ENCODE measurements at regions not wholly inside any gene's neighbourhood (a gene's known extent, or its start where the extent isn't known, plus 50 kb on each side); places are given as distances from the start of the nearest gene placed in this dataset.

GRCh38 chr2:136392897-136393505 is 275.1 kb upstream of the CXCR4 start:
- H3K27ac Mint-ChIP-seq = no peak overlapping the region
- no peak overlapping the region for H2BK12ac ChIP-seq (ENCODE audit: insufficient read length, low read depth, low read length)
- no peak overlapping the region for H2AK5ac ChIP-seq (ENCODE audit: insufficient read length, low read length)
- no peak overlapping the region for H3K23ac ChIP-seq (ENCODE audit: insufficient read length, low read depth, low read length)
- no peak overlapping the region for H2BK20ac ChIP-seq (ENCODE audit: low read depth, low read length, poor library complexity, severe bottlenecking)
- no peak overlapping the region for H2BK120ac ChIP-seq (ENCODE audit: low read depth, low read length, poor library complexity, severe bottlenecking)
- no peaks in the 10 kb centered on the region for H3K9me3 Mint-ChIP-seq
- no peak overlapping the region for H4K8ac ChIP-seq (replicated peaks; ENCODE audit: insufficient read length, low read depth, low read length)
- H2BK5ac ChIP-seq (ENCODE audit: insufficient read length, low read length) = no peak overlapping the region
- H3K14ac ChIP-seq (ENCODE audit: insufficient read depth, low read length) = no peak overlapping the region
- no peak overlapping the region for H4K91ac ChIP-seq (ENCODE audit: insufficient read length, low read depth, low read length)
- H3K4me3 Mint-ChIP-seq = no peak overlapping the region
- H4K5ac ChIP-seq (ENCODE audit: insufficient read length, low read depth, low read length) = no peak overlapping the region
- no peaks in the 10 kb centered on the region for H3K9me3 ChIP-seq (ENCODE audit: control insufficient read depth, low read depth, low read length)
- no peak overlapping the region for H3T11ph ChIP-seq (ENCODE audit: low read length)
- H2AFZ ChIP-seq (ENCODE audit: low read length) = no peak overlapping the region
- no peak overlapping the region for H2BK15ac ChIP-seq (ENCODE audit: low read depth, low read length)
- no peak overlapping the region for H3K4ac ChIP-seq (ENCODE audit: low read depth, low read length)
- DNase-seq = no peak
- no peaks in the 10 kb centered on the region for H4K20me1 ChIP-seq (ENCODE audit: control insufficient read depth, insufficient read depth, insufficient read length)
- no peaks in the 10 kb centered on the region for H3K27me3 ChIP-seq (ENCODE audit: insufficient read depth, low read length)
- no peak overlapping the region for H3K9ac ChIP-seq (ENCODE audit: extremely low read depth, insufficient read length, low read length)
- H3K27me3 Mint-ChIP-seq (ENCODE audit: low read depth) = no peaks in the 10 kb centered on the region
- H3K4me2 ChIP-seq (ENCODE audit: insufficient read depth, insufficient read length, low read length) = no peak overlapping the region
- no peaks in the 10 kb centered on the region for H3K23me2 ChIP-seq (ENCODE audit: insufficient read length, low read depth, low read length, poor library complexity, severe bottlenecking)
- H3K18ac ChIP-seq (ENCODE audit: insufficient read length, low read depth, low read length) = no peak overlapping the region
- H3K27ac ChIP-seq (ENCODE audit: insufficient read length, low read depth, low read length) = no peak overlapping the region
- H3K79me2 ChIP-seq (ENCODE audit: insufficient read depth, low read length) = no peaks in the 10 kb centered on the region
- TF ChIP-seq, protein P1, sequence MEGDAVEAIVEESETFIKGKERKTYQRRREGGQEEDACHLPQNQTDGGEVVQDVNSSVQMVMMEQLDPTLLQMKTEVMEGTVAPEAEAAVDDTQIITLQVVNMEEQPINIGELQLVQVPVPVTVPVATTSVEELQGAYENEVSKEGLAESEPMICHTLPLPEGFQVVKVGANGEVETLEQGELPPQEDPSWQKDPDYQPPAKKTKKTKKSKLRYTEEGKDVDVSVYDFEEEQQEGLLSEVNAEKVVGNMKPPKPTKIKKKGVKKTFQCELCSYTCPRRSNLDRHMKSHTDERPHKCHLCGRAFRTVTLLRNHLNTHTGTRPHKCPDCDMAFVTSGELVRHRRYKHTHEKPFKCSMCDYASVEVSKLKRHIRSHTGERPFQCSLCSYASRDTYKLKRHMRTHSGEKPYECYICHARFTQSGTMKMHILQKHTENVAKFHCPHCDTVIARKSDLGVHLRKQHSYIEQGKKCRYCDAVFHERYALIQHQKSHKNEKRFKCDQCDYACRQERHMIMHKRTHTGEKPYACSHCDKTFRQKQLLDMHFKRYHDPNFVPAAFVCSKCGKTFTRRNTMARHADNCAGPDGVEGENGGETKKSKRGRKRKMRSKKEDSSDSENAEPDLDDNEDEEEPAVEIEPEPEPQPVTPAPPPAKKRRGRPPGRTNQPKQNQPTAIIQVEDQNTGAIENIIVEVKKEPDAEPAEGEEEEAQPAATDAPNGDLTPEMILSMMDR (conservative IDR thresholded peaks at IDR 0.05) = no peak
- H3K79me1 ChIP-seq (ENCODE audit: insufficient read depth, low read depth, low read length, poor library complexity, severe bottlenecking) = no peaks in the 10 kb centered on the region
- no CpG with 5 or more reads among the region's 4 CpGs for WGBS (ENCODE audit: extremely low coverage, insufficient read length, low lambda C conversion rate)
- no peaks in the 10 kb centered on the region; the same call in 1 of the 2 replicates for H3K4me1 ChIP-seq (ENCODE audit: insufficient read depth, low read length)
- no peak overlapping the region for H3K56ac ChIP-seq (ENCODE audit: insufficient read length, low read depth, low read length)
- no peaks in the 10 kb centered on the region; a peak in 1 of 7 replicates for H3K36me3 Mint-ChIP-seq (ENCODE audit: insufficient read depth in 1 of 3, low read depth in 3 of 3)
- H3K4me1 Mint-ChIP-seq = peaks cover 9% of the 10 kb centered on the region in 2 experiments; a peak in 3 of 4 replicates
